GM12878 (cell line): ENCODE measurements at regions not wholly inside any gene's neighbourhood (a gene's known extent, or its start where the extent isn't known, plus 50 kb on each side); places are given as distances from the start of the nearest gene placed in this dataset.

Experiments used
- CREB1 ChIP-seq: IDR thresholded peaks from 2 replicates; pipeline ENCODE4 v1.6.1; 2012; ENCODE audit warnings: low read depth, mild to moderate bottlenecking, inconsistent platforms
- CTCF ChIP-seq, 3 experiments: IDR thresholded peaks in 2 of 3; conservative IDR thresholded peaks in 1 of 3; 2 replicates each; pipeline ENCODE4 v1.5.1; 2011; ENCODE audit warnings: low read depth in 3 of 3, low read length in 3 of 3, mild to moderate bottlenecking in 3 of 3, control low read depth in 2 of 3, moderate library complexity in 2 of 3, inconsistent platforms in 1 of 3, mixed read lengths in 1 of 3; ENCODE audit not compliant: control insufficient read depth in 2 of 3, insufficient read depth in 1 of 3; ENCODE audit errors: extremely low read depth in 1 of 3
- EP300 ChIP-seq, 2 experiments: fragments of 150-350 bp in 1 of 2; IDR thresholded peaks; 2 replicates each; pipeline ENCODE4 v1.6.1; 2011 to 2012; ENCODE audit warnings: low read depth in 2 of 2, low read length in 2 of 2, borderline replicate concordance in 1 of 2, improper control_type of control experiment in 1 of 2, inconsistent platforms in 1 of 2; ENCODE audit not compliant: control insufficient read depth in 1 of 2
- JUND ChIP-seq: IDR thresholded peaks from 2 replicates; pipeline ENCODE4 v1.6.1; 2012; ENCODE audit warnings: low read depth, mild to moderate bottlenecking, low read length, improper control_type of control experiment, moderate library complexity
- POLR2AphosphoS5 ChIP-seq: IDR thresholded peaks from 2 replicates; pipeline ENCODE4 v1.6.1; 2011; ENCODE audit warnings: mild to moderate bottlenecking, low read length, inconsistent platforms
- USF2 ChIP-seq: IDR thresholded peaks from 2 replicates; pipeline ENCODE4 v1.6.1; 2011; ENCODE audit warnings: low read depth, low read length, improper control_type of control experiment, borderline replicate concordance
- ZBTB4 ChIP-seq: fragments of 450-650 bp; formaldehyde crosslinking; IDR thresholded peaks from 2 replicates; pipeline ENCODE4 v1.4.0; 2022; ENCODE audit warnings: mild to moderate bottlenecking, moderate library complexity

- TF ChIP-seq JUND = no peak
- no peak for TF ChIP-seq USF2
- TF ChIP-seq EP300 (IDR thresholded peaks at IDR 0.05; ENCODE audit: borderline replicate concordance in 1 of 2, control insufficient read depth in 1 of 2, low read depth in 2 of 2, low read length in 2 of 2) = no peak
- no peak for TF ChIP-seq POLR2AphosphoS5
- no peak for TF ChIP-seq CTCF (IDR thresholded peaks at IDR 0.05 in 2 of 3, conservative IDR thresholded peaks at IDR 0.05 in 1 of 3; ENCODE audit: control insufficient read depth in 2 of 3, extremely low read depth in 1 of 3, insufficient read depth in 1 of 3, low read depth in 3 of 3, low read length in 3 of 3)
- TF ChIP-seq CREB1 = no peak
- no peak for TF ChIP-seq ZBTB4 (CRISPR knock-in tag)
These were observed 482.0 kb downstream of the PSAT1 start for GRCh38 chr9:78778861-78779374.
